Neuronal stem cell (in vitro differentiated cells): ENCODE measurements at regions not wholly inside any gene's neighbourhood (a gene's known extent, or its start where the extent isn't known, plus 50 kb on each side); places are given as distances from the start of the nearest gene placed in this dataset.

Experiments
- DNase-seq: peaks from one replicate; pipeline ENCODE4 v3.0.0-alpha.2; 2013; ENCODE audit warnings: low spot score
- H2AFZ ChIP-seq: one replicate; pipeline ENCODE4 v1.6.1; 2013; ENCODE audit warnings: mild to moderate bottlenecking, low read length, inconsistent platforms
- H2AK5ac ChIP-seq: 2 replicates; pipeline ENCODE4 v1.6.1; 2013; ENCODE audit warnings: low read depth, mild to moderate bottlenecking, inconsistent platforms, low read length, moderate library complexity, mixed read lengths
- H2BK120ac ChIP-seq: 2 replicates; pipeline ENCODE4 v1.6.1; 2013; ENCODE audit warnings: low read depth, mild to moderate bottlenecking, inconsistent platforms, low read length, moderate library complexity, mixed read lengths
- H2BK12ac ChIP-seq: one replicate; pipeline ENCODE4 v1.6.1; 2013; ENCODE audit warnings: low read length, inconsistent platforms
- H2BK15ac ChIP-seq: 2 replicates; pipeline ENCODE4 v1.6.1; 2013; ENCODE audit warnings: mild to moderate bottlenecking, low read length, inconsistent platforms, mixed read lengths
- H2BK5ac ChIP-seq: one replicate; pipeline ENCODE4 v1.6.1; 2013; ENCODE audit warnings: inconsistent platforms, mild to moderate bottlenecking, low read length, moderate library complexity
- H3K14ac ChIP-seq: one replicate; pipeline ENCODE4 v1.6.1; 2013; ENCODE audit warnings: low read length, inconsistent platforms
- H3K18ac ChIP-seq: 2 replicates; pipeline ENCODE4 v1.6.1; 2013; ENCODE audit warnings: low read length, inconsistent platforms
- H3K23ac ChIP-seq: 2 replicates; pipeline ENCODE4 v1.6.1; 2013; ENCODE audit warnings: low read depth, mild to moderate bottlenecking, mixed read lengths, low read length, inconsistent platforms; ENCODE audit not compliant: poor library complexity
- H3K27ac ChIP-seq: replicated peaks from 3 replicates; pipeline ENCODE4 v1.5.1; 2013; ENCODE audit warnings: low read length, inconsistent platforms
- H3K27me3 ChIP-seq, 3 experiments: 2 replicates each; pipeline ENCODE4 v1.6.1; 2013; ENCODE audit warnings: low read length in 3 of 3, mild to moderate bottlenecking in 2 of 3, inconsistent platforms in 1 of 3, low read depth in 1 of 3, mixed read lengths in 1 of 3, moderate library complexity in 1 of 3; ENCODE audit not compliant: control insufficient read depth in 3 of 3, insufficient read depth in 3 of 3
- H3K36me3 ChIP-seq, 2 donors: replicated peaks in 1 of 2; 2 replicates each; pipeline ENCODE4 v1.6.1; 2013; ENCODE audit warnings: low read length in 2 of 2; ENCODE audit not compliant: control insufficient read depth in 2 of 2, insufficient read depth in 2 of 2
- H3K4ac ChIP-seq: 2 replicates; pipeline ENCODE4 v1.6.1; 2013; ENCODE audit warnings: inconsistent platforms, mild to moderate bottlenecking, low read length, moderate library complexity
- H3K4me1 ChIP-seq, 2 donors: 1 replicate in 1 of 2; 2 replicates in 1 of 2; pipeline ENCODE4 v1.6.1; 2013; ENCODE audit warnings: low read length in 2 of 2, low read depth in 1 of 2; ENCODE audit not compliant: control insufficient read depth in 2 of 2, insufficient read depth in 1 of 2
- H3K4me2 ChIP-seq: one replicate; pipeline ENCODE4 v1.6.1; 2013; ENCODE audit warnings: mild to moderate bottlenecking, low read length, inconsistent platforms; ENCODE audit not compliant: insufficient read depth, poor library complexity, severe bottlenecking
- H3K4me3 ChIP-seq, 2 donors: 2 replicates each; pipeline ENCODE4 v1.5.1; 2013; ENCODE audit warnings: low read length in 2 of 2, mild to moderate bottlenecking in 2 of 2, inconsistent platforms in 1 of 2, moderate library complexity in 1 of 2
- H3K79me1 ChIP-seq: one replicate; pipeline ENCODE4 v1.6.1; 2013; ENCODE audit warnings: low read depth, mild to moderate bottlenecking, inconsistent platforms, low read length, moderate library complexity
- H3K9ac ChIP-seq: one replicate; pipeline ENCODE4 v1.6.1; 2013; ENCODE audit warnings: mild to moderate bottlenecking, low read depth, low read length, inconsistent platforms; ENCODE audit not compliant: poor library complexity
- H3K9me3 ChIP-seq, 2 donors: replicated peaks in 1 of 2; 2 replicates each; pipeline versions ENCODE3 to v1.6.1; 2013; ENCODE audit warnings: low read length in 2 of 2, mild to moderate bottlenecking in 2 of 2, inconsistent platforms in 1 of 2, low read depth in 1 of 2, mixed read lengths in 1 of 2, moderate library complexity in 1 of 2; ENCODE audit not compliant: control insufficient read depth in 2 of 2, insufficient read depth in 1 of 2
- H4K8ac ChIP-seq: one replicate; pipeline ENCODE4 v1.6.1; 2013; ENCODE audit warnings: low read depth, mild to moderate bottlenecking, inconsistent platforms, low read length, moderate library complexity
- H4K91ac ChIP-seq: one replicate; pipeline ENCODE4 v1.6.1; 2013; ENCODE audit warnings: low read length, low read depth, mild to moderate bottlenecking, inconsistent platforms; ENCODE audit not compliant: poor library complexity
- WGBS, 2 donors: extraction: QIAGEN DNeasy Blood & Tissue Kit; methylation state at CpG; one replicate each; pipeline ENCODE4 v1.1.7; 2013; ENCODE audit warnings: missing lambda C conversion rate in 2 of 2, mixed read lengths in 1 of 2; ENCODE audit not compliant: insufficient read length in 2 of 2, insufficient replicate concordance in 1 of 2; ENCODE audit errors: extremely low coverage in 2 of 2; 5-methylcytosine and 5-hydroxymethylcytosine counted together

DNA sequence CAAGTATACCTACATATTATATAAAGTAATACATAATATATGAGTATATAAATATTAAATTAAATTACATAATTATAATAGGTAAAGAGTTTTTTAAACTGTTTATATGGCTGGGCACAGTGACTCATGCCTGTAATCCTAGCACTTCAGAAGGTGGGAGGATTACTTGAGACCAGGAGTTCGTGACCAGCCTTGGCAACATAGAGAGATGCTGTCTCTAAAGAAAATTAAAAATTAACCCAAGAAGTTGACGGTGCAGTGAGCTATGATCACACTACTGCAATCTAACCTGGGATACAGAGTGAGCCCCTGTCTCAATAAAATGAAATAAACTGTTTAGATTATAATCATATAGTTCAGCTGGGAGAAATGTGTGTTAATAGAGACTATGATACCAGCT is 363.0 kb downstream of the DDX10 start:
- no peak overlapping the region for H2AFZ ChIP-seq
- no peak overlapping the region for H2BK15ac ChIP-seq
- peaks cover 0 to 4% (median 0%) of the 10 kb centered on the region in 3 experiments for H3K27me3 ChIP-seq
- H2AK5ac ChIP-seq, result no peak overlapping the region
- H3K36me3 ChIP-seq, result no peaks in the 10 kb centered on the region
- H3K14ac ChIP-seq, result no peak overlapping the region
- no peak overlapping the region for H3K9ac ChIP-seq
- H3K4me1 ChIP-seq, result peaks cover 0 to 2% of the 10 kb centered on the region in 2 donors
- no peak overlapping the region for H2BK5ac ChIP-seq
- no peak overlapping the region for H3K27ac ChIP-seq
- H3K4me3 ChIP-seq, result no peak overlapping the region
- DNase-seq, result no peak
- no peak overlapping the region for H2BK12ac ChIP-seq
- no peak overlapping the region for H3K23ac ChIP-seq
- H3K4me2 ChIP-seq, result no peak overlapping the region
- H3K18ac ChIP-seq, result no peak overlapping the region
- no CpG with 5 or more reads among the region's 2 CpGs for WGBS, 2 donors
- H4K91ac ChIP-seq, result no peak overlapping the region
- H4K8ac ChIP-seq, result no peak overlapping the region
- no peak overlapping the region for H3K4ac ChIP-seq
- H2BK120ac ChIP-seq, result no peak overlapping the region
- H3K79me1 ChIP-seq, result no peaks in the 10 kb centered on the region
- H3K9me3 ChIP-seq, result peaks cover 0 to 4% of the 10 kb centered on the region in 2 donors

DNA sequence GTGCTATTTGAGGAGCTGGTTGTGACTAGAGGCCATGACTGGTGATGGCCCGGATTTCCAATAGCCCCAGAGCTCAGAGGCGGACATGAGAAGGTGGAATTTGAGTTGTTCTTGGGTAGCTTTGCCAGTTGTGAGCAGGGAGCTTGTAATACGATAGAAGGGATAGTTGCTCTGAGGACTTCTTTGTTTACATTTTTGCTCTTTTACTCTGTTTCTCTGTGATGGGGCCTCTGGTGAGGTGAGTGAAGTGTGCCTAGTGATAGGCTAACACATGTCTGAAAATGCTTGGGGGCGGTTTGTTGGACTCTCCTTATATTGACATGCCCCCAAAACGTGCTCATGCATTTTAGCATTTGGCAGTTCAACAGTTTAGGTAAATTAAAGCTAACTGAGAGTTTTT is 365.1 kb downstream of the DDX10 start:
- no peak overlapping the region for H4K91ac ChIP-seq
- no peak overlapping the region for H3K4me3 ChIP-seq
- H2BK12ac ChIP-seq, result no peak overlapping the region
- no peak overlapping the region for H2AK5ac ChIP-seq
- H3K27me3 ChIP-seq, result peaks cover 0 to 4% (median 0%) of the 10 kb centered on the region in 3 experiments
- H3K18ac ChIP-seq, result no peak overlapping the region
- H3K79me1 ChIP-seq, result no peaks in the 10 kb centered on the region
- no CpG with 5 or more reads among the region's 5 CpGs for WGBS, 2 donors
- no peak overlapping the region for H3K14ac ChIP-seq
- H2BK120ac ChIP-seq, result no peak overlapping the region
- H3K4me1 ChIP-seq, result peaks cover 0 to 2% of the 10 kb centered on the region in 2 donors
- H2BK5ac ChIP-seq, result no peak overlapping the region
- no peak overlapping the region for H3K4me2 ChIP-seq
- DNase-seq, result no peak
- no peak overlapping the region for H3K27ac ChIP-seq
- H3K9me3 ChIP-seq, result peaks cover 0 to 4% of the 10 kb centered on the region in 2 donors
- H2AFZ ChIP-seq, result no peak overlapping the region
- no peak overlapping the region for H2BK15ac ChIP-seq
- H3K4ac ChIP-seq, result no peak overlapping the region
- H3K9ac ChIP-seq, result no peak overlapping the region
- H3K23ac ChIP-seq, result no peak overlapping the region
- H4K8ac ChIP-seq, result no peak overlapping the region
- no peaks in the 10 kb centered on the region for H3K36me3 ChIP-seq

DNA sequence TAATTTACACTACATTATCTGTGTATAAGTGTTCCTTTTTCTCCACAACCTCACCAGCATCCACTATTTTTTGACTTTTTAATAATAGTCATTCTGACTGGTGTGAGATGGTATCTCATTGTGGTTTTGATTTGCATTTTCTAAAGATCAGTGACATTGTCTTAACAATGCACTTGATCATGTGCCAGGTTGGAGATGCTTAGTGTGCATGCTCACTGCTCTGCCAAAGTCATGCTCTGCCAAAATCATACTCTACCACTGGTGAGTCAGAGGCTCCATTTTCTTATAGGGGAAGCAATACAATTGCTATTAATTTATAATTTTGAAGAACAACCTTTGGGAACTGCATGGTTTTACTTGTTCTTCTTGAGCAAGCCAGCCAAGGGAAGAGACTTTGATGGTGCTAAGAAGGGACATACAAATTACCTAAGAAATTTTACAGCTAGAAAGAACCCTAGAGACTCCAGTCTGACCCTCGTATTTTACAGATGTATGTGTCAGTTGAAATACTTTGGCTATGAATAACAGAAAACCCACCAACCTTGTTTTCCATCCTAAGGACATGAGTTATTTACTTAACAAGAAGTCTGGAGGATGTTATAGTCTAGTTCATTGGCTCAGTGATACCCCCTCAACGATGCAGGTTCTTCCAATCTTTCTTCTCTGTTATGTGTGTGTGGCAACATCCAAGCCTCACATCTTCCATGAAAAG is 368.9 kb downstream of the DDX10 start:
- H2AK5ac ChIP-seq, result no peak overlapping the region
- no peak overlapping the region for H2BK5ac ChIP-seq
- H3K9ac ChIP-seq, result no peak overlapping the region
- H3K23ac ChIP-seq, result no peak overlapping the region
- H3K79me1 ChIP-seq, result no peaks in the 10 kb centered on the region
- H2BK120ac ChIP-seq, result no peak overlapping the region
- H3K18ac ChIP-seq, result no peak overlapping the region
- H3K27me3 ChIP-seq, result peaks cover 0 to 4% (median 0%) of the 10 kb centered on the region in 3 experiments
- no peak overlapping the region for H2BK12ac ChIP-seq
- H3K27ac ChIP-seq, result no peak overlapping the region
- H3K36me3 ChIP-seq, result no peaks in the 10 kb centered on the region
- H4K91ac ChIP-seq, result no peak overlapping the region
- no peak overlapping the region for H3K4ac ChIP-seq
- no peak overlapping the region for H3K4me3 ChIP-seq
- no peak overlapping the region for H4K8ac ChIP-seq
- H2BK15ac ChIP-seq, result no peak overlapping the region
- DNase-seq, result no peak
- H3K9me3 ChIP-seq, result peaks cover 0 to 4% of the 10 kb centered on the region in 2 donors
- H3K14ac ChIP-seq, result no peak overlapping the region
- WGBS, 2 donors, result no CpG with 5 or more reads among the region's 2 CpGs
- no peak overlapping the region for H3K4me2 ChIP-seq
- no peak overlapping the region for H2AFZ ChIP-seq
- H3K4me1 ChIP-seq, result peaks cover 0 to 11% of the 10 kb centered on the region in 2 donors

DNA sequence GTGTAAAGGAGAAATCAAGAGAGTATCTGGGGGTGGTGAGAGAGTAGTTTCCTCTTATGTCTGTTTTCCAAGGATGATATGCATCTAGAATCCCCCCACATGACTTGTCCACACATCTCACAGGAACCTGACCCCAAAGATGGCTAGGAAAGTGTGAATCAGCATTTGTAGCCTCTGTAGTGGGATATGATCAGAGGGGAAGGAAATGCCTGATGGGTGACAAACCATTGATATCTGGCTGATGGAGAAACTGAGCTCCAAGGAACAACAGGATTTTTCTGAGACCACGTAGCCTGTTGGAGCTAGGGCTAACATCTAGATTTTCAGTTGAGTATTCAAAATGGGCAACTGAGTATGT is 369.4 kb downstream of the DDX10 start:
- Histone ChIP-seq H2AFZ (no peak overlapping the region), H4K91ac (no peak overlapping the region), H3K4me3 (no peak overlapping the region), H2AK5ac (no peak overlapping the region), H3K79me1 (no peaks in the 10 kb centered on the region), H2BK120ac (no peak overlapping the region), H4K8ac (no peak overlapping the region), H2BK12ac (no peak overlapping the region), H2BK5ac (no peak overlapping the region), H3K14ac (no peak overlapping the region), H3K4me2 (no peak overlapping the region), H3K9me3 (peaks cover 0 to 4% of the 10 kb centered on the region in 2 donors), H3K23ac (no peak overlapping the region), H3K27me3 (peaks cover 0 to 4% (median 0%) of the 10 kb centered on the region in 3 experiments), H3K27ac (no peak overlapping the region), H3K9ac (no peak overlapping the region), H3K36me3 (no peaks in the 10 kb centered on the region), H2BK15ac (no peak overlapping the region), H3K4me1 (peaks cover 0 to 11% of the 10 kb centered on the region in 2 donors), H3K18ac (no peak overlapping the region), H3K4ac (no peak overlapping the region)
- DNase-seq, result no peak
- whole genome bisulfite sequencing, 2 donors, result no CpG with 5 or more reads among the region's 1 CpG
